Lung (tissue), 11 donors: ENCODE measurements at regions not wholly inside any gene's neighbourhood (a gene's known extent, or its start where the extent isn't known, plus 50 kb on each side); places are given as distances from the start of the nearest gene placed in this dataset.

Experiments
- ATAC-seq: fragments of 200-7000 bp; cut with Tn5 transposase; one replicate; pipeline ENCODE4 v1.9.1; 2020; ENCODE audit warnings: moderate number of reproducible peaks; ENCODE audit not compliant: insufficient read depth, low FRiP score
- DNase-seq, 3 donors: peaks; one replicate each; pipeline ENCODE4 v3.0.0-alpha.2; 2013 to 2017
- H3K27ac ChIP-seq, 2 donors: one replicate each; pipeline ENCODE4 v1.5.1; 2013; ENCODE audit warnings: mild to moderate bottlenecking in 2 of 2, moderate library complexity in 2 of 2, control low read depth in 1 of 2, inconsistent platforms in 1 of 2, low read depth in 1 of 2, low read length in 1 of 2
- H3K27me3 ChIP-seq, 3 donors: one replicate each; pipeline ENCODE4 v1.5.1; 2013; ENCODE audit warnings: low read length in 2 of 3; ENCODE audit not compliant: control insufficient read depth in 3 of 3, insufficient read depth in 3 of 3
- H3K36me3 ChIP-seq, 4 donors: one replicate each; pipeline ENCODE4 v1.5.1; 2013; ENCODE audit warnings: low read length in 4 of 4, mild to moderate bottlenecking in 1 of 4, moderate library complexity in 1 of 4; ENCODE audit not compliant: control insufficient read depth in 4 of 4, insufficient read depth in 4 of 4
- H3K4me1 ChIP-seq, 5 donors: one replicate each; pipeline ENCODE4 v1.5.1; 2013; ENCODE audit warnings: low read length in 5 of 5, mild to moderate bottlenecking in 2 of 5, moderate library complexity in 1 of 5; ENCODE audit not compliant: control insufficient read depth in 5 of 5, insufficient read depth in 5 of 5
- H3K4me3 ChIP-seq: one replicate; pipeline ENCODE4 v1.5.1; 2013; ENCODE audit warnings: mild to moderate bottlenecking, control low read depth, moderate library complexity
- H3K9ac ChIP-seq, 2 donors: one replicate each; pipeline ENCODE4 v1.5.1; 2013; ENCODE audit warnings: low read length in 2 of 2, control low read depth in 1 of 2; ENCODE audit not compliant: insufficient read depth in 1 of 2
- H3K9me3 ChIP-seq, 4 donors: one replicate each; pipeline ENCODE4 v1.5.1; 2013; ENCODE audit warnings: low read length in 3 of 4, mild to moderate bottlenecking in 1 of 4, moderate library complexity in 1 of 4; ENCODE audit not compliant: control insufficient read depth in 4 of 4, insufficient read depth in 3 of 4
- WGBS, 2 donors: extraction: QIAGEN DNeasy Blood & Tissue Kit; methylation state at CpG; one replicate each; pipeline ENCODE4 v1.1.7; 2013; 5-methylcytosine and 5-hydroxymethylcytosine counted together
- TF ChIP-seq, protein P1 (sequence below): IDR thresholded peaks from 2 replicates; pipeline ENCODE4 v1.5.1; 2012; ENCODE audit warnings: mild to moderate bottlenecking; ENCODE audit errors: control extremely low read depth, extremely low read depth
- donor health status: control.
- donor health status: control.
- donor health status: Bipolar disorder and iron deficiency.
- donor health status: healthy.
- donor health status: DM: yes; HTN: yes; CAD: no.

DNA sequence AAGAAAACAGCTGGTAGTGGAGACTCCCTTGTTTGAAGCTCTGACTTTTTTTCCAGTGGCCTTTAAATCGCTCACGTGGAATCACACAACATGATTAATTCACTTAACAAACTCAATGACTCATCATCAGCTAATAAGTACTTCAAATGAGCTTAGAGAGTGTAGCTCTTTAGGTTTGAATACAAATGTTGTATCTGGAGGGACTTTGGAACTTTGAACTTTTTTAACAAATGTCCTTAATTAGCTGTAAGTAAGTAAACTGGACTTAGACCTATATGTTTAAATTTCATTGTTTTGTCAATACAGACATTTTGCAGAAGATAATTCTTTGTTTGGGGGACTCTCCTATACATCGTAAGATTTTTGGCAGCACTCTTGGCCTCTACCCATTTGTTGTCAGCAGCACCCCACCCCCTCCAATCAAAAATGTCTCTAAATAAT, 581.1 kb downstream of the SPRY1 start:
- no peak overlapping the region for H3K9ac ChIP-seq
- H3K4me1 ChIP-seq: peaks cover 0 to 36% (median 19%) of the 10 kb centered on the region in 5 donors
- H3K27me3 ChIP-seq: no peaks in the 10 kb centered on the region
- ATAC-seq (no peak), DNase-seq (peak; percentile 72 to 94 (median 88))
- H3K27ac ChIP-seq: no peak overlapping the region
- H3K36me3 ChIP-seq: no peaks in the 10 kb centered on the region
- peaks cover 0 to 2% (median 0%) of the 10 kb centered on the region in 4 donors for H3K9me3 ChIP-seq
- WGBS, 2 donors: 82 to 83% methylated on average over 3 of the region's 3 CpGs
- TF ChIP-seq, protein P1, sequence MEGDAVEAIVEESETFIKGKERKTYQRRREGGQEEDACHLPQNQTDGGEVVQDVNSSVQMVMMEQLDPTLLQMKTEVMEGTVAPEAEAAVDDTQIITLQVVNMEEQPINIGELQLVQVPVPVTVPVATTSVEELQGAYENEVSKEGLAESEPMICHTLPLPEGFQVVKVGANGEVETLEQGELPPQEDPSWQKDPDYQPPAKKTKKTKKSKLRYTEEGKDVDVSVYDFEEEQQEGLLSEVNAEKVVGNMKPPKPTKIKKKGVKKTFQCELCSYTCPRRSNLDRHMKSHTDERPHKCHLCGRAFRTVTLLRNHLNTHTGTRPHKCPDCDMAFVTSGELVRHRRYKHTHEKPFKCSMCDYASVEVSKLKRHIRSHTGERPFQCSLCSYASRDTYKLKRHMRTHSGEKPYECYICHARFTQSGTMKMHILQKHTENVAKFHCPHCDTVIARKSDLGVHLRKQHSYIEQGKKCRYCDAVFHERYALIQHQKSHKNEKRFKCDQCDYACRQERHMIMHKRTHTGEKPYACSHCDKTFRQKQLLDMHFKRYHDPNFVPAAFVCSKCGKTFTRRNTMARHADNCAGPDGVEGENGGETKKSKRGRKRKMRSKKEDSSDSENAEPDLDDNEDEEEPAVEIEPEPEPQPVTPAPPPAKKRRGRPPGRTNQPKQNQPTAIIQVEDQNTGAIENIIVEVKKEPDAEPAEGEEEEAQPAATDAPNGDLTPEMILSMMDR: no peak
- no peak overlapping the region for H3K4me3 ChIP-seq

DNA sequence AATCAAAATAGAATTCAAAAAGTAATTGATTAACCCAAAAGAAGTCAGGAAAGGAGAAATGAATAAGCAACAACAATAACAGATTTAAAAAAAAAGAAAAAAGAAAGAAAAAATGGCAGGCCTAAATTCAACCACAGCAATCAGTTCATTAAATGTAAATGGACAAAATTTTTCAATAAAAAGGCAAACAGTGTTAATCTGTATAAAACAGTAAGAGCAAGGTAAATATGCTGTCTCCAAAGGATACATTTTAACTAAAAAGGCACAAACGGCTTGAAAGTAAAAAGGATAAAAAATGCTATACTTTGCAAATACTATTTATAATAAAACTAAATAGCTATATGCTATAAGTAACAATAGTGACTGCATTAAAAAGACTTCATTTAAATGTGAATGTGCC, 582.0 kb downstream of the SPRY1 start:
- Histone ChIP-seq H3K4me1 (peaks cover 0 to 36% (median 19%) of the 10 kb centered on the region in 5 donors), H3K9me3 (peaks cover 0 to 4% (median 0%) of the 10 kb centered on the region in 4 donors), H3K9ac (no peak overlapping the region), H3K4me3 (no peak overlapping the region), H3K27me3 (no peaks in the 10 kb centered on the region), H3K36me3 (no peaks in the 10 kb centered on the region), H3K27ac (no peak overlapping the region)
- 93 to 97% methylated on average over 1 of the region's 1 CpG for WGBS, 2 donors
- TF ChIP-seq, protein P1: no peak
- no peak for ATAC-seq
- no peak for DNase-seq

GRCh38 chr4:123980736-123981300, 584.2 kb downstream of the SPRY1 start:
- H3K27me3 ChIP-seq: no peaks in the 10 kb centered on the region
- 73 to 80% methylated on average over 2 of the region's 2 CpGs for WGBS, 2 donors
- DNase-seq: no peak
- no peak overlapping the region for H3K9ac ChIP-seq
- peaks cover 0 to 4% (median 0%) of the 10 kb centered on the region in 4 donors for H3K9me3 ChIP-seq
- H3K36me3 ChIP-seq: no peaks in the 10 kb centered on the region
- TF ChIP-seq, protein P1: no peak
- H3K4me1 ChIP-seq: peaks cover 0 to 20% (median 15%) of the 10 kb centered on the region in 5 donors
- H3K4me3 ChIP-seq: no peak overlapping the region
- no peak for ATAC-seq
- H3K27ac ChIP-seq: no peak overlapping the region

GRCh38 chr4:123984886-123985285, 588.3 kb downstream of the SPRY1 start:
- Histone ChIP-seq H3K4me3 (no peak overlapping the region), H3K27me3 (no peaks in the 10 kb centered on the region), H3K36me3 (no peaks in the 10 kb centered on the region), H3K27ac (peak overlapping the region in 1 of 2 donors; percentile 66), H3K9ac (no peak overlapping the region), H3K4me1 (peaks cover 0 to 16% (median 0%) of the 10 kb centered on the region in 5 donors), H3K9me3 (peaks cover 0 to 4% (median 0%) of the 10 kb centered on the region in 4 donors)
- ATAC-seq: no peak
- TF ChIP-seq, protein P1: no peak
- 75 to 77% methylated on average over 3 of the region's 3 CpGs for WGBS, 2 donors
- peak; percentile 24 to 47 (median 34) for DNase-seq
